A549 (cell line): ENCODE measurements at regions not wholly inside any gene's neighbourhood (a gene's known extent, or its start where the extent isn't known, plus 50 kb on each side); places are given as distances from the start of the nearest gene placed in this dataset.

Source experiments
- ATAC-seq, 2 experiments: fragments of 200-7000 bp in 1 of 2; fragments of >200 bp in 1 of 2; cut with Nextera tagmentation in 1 of 2; cut with Tn5 transposase in 1 of 2; 3 replicates each; pipeline versions ENCODE4 v1.8.0 to v1.9.1; 2018 to 2020; ENCODE audit warnings: mild to moderate bottlenecking in 1 of 2, moderate library complexity in 1 of 2
- CTCF ChIA-PET: fragments of 300-600 bp; sonication (Branson Sonifier 250); formaldehyde crosslinking; extraction: SDS; loops from one replicate; lab custom pipeline; 2021; ENCODE audit warnings: antibody characterized with exemption, inconsistent platforms; lab: Yijun Ruan, JAX
- POLR2A ChIA-PET: fragments of 350-600 bp; formaldehyde crosslinking; extraction: SDS; loops from one replicate; lab custom pipeline; 2021; ENCODE audit warnings: antibody characterized with exemption, inconsistent platforms; lab: Yijun Ruan, JAX
- DNase-seq, 2 experiments: peaks; one replicate each; pipeline versions ENCODE4 v3.0.0 to v3.0.0-alpha.2; 2011 to 2016; ENCODE audit warnings: low read depth in 1 of 2, low spot score in 1 of 2
- FAIRE-seq: peaks from 2 replicates; lab custom pipeline; 2011; peaks lifted over from hg19 to GRCh38; lab: Jason Lieb, UNC
- H3K27ac ChIP-seq, 2 experiments: fragments of >200 bp; sonication (Bioruptor Twin); formaldehyde crosslinking; 3 replicates each; pipeline ENCODE4 v1.5.1; 2016 to 2017
- H3K4me1 ChIP-seq: fragments of >200 bp; sonication (Bioruptor Twin); formaldehyde crosslinking; 3 replicates; pipeline ENCODE4 v1.6.1; 2016
- H3K4me2 ChIP-seq: fragments of >200 bp; sonication (Bioruptor Twin); formaldehyde crosslinking; 3 replicates; pipeline ENCODE4 v1.6.1; 2016
- H3K4me3 ChIP-seq: fragments of >200 bp; sonication (Bioruptor Twin); formaldehyde crosslinking; 3 replicates; pipeline ENCODE4 v1.5.1; 2016
- H3K9me3 ChIP-seq: fragments of >200 bp; sonication (Bioruptor Twin); formaldehyde crosslinking; 3 replicates; pipeline ENCODE4 v1.6.1; 2016
- BHLHE40 ChIP-seq: IDR thresholded peaks from 2 replicates; pipeline ENCODE4 v1.6.1; 2012; ENCODE audit warnings: low read depth, low read length, inconsistent platforms
- CHD2 ChIP-seq: fragments of 150-350 bp; IDR thresholded peaks from 2 replicates; pipeline ENCODE4 v1.6.1; 2014; ENCODE audit warnings: low read length; ENCODE audit not compliant: partially characterized antibody
- CHD4 ChIP-seq: fragments of 200-600 bp; sonication (generic); IDR thresholded peaks from 2 replicates; pipeline ENCODE4 v1.6.1; 2016; ENCODE audit warnings: antibody characterized with exemption, mild to moderate bottlenecking, borderline replicate concordance
- FOSB ChIP-seq: fragments of 250-450 bp; sonication (Bioruptor Pico); IDR thresholded peaks from 2 replicates; pipeline ENCODE4 v1.5.0; 2020; ENCODE audit warnings: mild to moderate bottlenecking, moderate library complexity
- HEYL ChIP-seq: fragments of 250-450 bp; sonication (Bioruptor Pico); IDR thresholded peaks from 2 replicates; pipeline ENCODE4 v1.8.0; 2021; ENCODE audit warnings: mild to moderate bottlenecking, moderate library complexity
- HOXA7 ChIP-seq: fragments of 250-450 bp; sonication (Bioruptor Pico); IDR thresholded peaks from 2 replicates; pipeline ENCODE4 v1.5.0; 2020; ENCODE audit warnings: mild to moderate bottlenecking, moderate library complexity
- HOXB13 ChIP-seq: fragments of 250-450 bp; sonication (Bioruptor Pico); IDR thresholded peaks from 2 replicates; pipeline ENCODE4 v1.5.0; 2020; ENCODE audit warnings: low read depth, mild to moderate bottlenecking, moderate library complexity
- JUNB ChIP-seq: fragments of >200 bp; sonication (Bioruptor Twin); formaldehyde crosslinking; IDR thresholded peaks from 2 replicates; pipeline ENCODE4 v1.6.1; 2016
- KDM1A ChIP-seq: fragments of 200-600 bp; sonication (generic); IDR thresholded peaks from 2 replicates; pipeline ENCODE4 v1.6.1; 2016; ENCODE audit warnings: low read depth, mild to moderate bottlenecking
- MAFK ChIP-seq: fragments of 450-650 bp; IDR thresholded peaks from 2 replicates; pipeline ENCODE4 v1.6.1; 2014; ENCODE audit not compliant: partially characterized antibody
- NPAS2 ChIP-seq: fragments of 250-450 bp; sonication (Bioruptor Pico); IDR thresholded peaks from 2 replicates; pipeline ENCODE4 v1.8.0; 2022; ENCODE audit warnings: mild to moderate bottlenecking, moderate library complexity, borderline replicate concordance
- POLR2A ChIP-seq: IDR thresholded peaks from 2 replicates; pipeline ENCODE4 v1.6.1; 2012; ENCODE audit warnings: mild to moderate bottlenecking, low read length
- RARB ChIP-seq: fragments of 250-450 bp; sonication (Bioruptor Pico); IDR thresholded peaks from 2 replicates; pipeline ENCODE4 v1.8.0; 2021; ENCODE audit warnings: mild to moderate bottlenecking, moderate library complexity
- RNF2 ChIP-seq: fragments of 200-600 bp; sonication (generic); IDR thresholded peaks from 2 replicates; pipeline ENCODE4 v1.6.1; 2016; ENCODE audit warnings: low read depth, mild to moderate bottlenecking, antibody characterized with exemption, moderate library complexity, borderline replicate concordance
- SMC3 ChIP-seq: fragments of >200 bp; sonication (Bioruptor Twin); formaldehyde crosslinking; IDR thresholded peaks from 3 replicates; pipeline ENCODE4 v1.6.1; 2018; ENCODE audit warnings: inconsistent platforms
- SREBF2 ChIP-seq: fragments of 450-650 bp; IDR thresholded peaks from 2 replicates; pipeline ENCODE4 v1.6.1; 2014; ENCODE audit warnings: mild to moderate bottlenecking, moderate library complexity
- ZNF302 ChIP-seq: fragments of 250-450 bp; sonication (Bioruptor Pico); IDR thresholded peaks from 2 replicates; pipeline ENCODE4 v1.9.0; 2021; ENCODE audit warnings: inconsistent platforms, mild to moderate bottlenecking, moderate library complexity
- ZSCAN20 ChIP-seq: fragments of 250-450 bp; sonication (Bioruptor Pico); IDR thresholded peaks from 2 replicates; pipeline ENCODE4 v1.8.0; 2022; ENCODE audit warnings: mild to moderate bottlenecking, moderate library complexity
- WGBS: methylation state at CpG from one replicate; pipeline ENCODE4 v1.1.6; 2017; ENCODE audit errors: missing lambda C conversion rate; 5-methylcytosine and 5-hydroxymethylcytosine counted together
- TF ChIP-seq, protein P1 (sequence below): fragments of 200-600 bp; sonication (generic); IDR thresholded peaks from 2 replicates; pipeline ENCODE4 v1.6.1; 2016; ENCODE audit warnings: antibody characterized with exemption, mild to moderate bottlenecking, moderate library complexity
- TF ChIP-seq, protein P2 (sequence below): IDR thresholded peaks from 2 replicates; pipeline ENCODE4 v1.6.1; 2012

DNA sequence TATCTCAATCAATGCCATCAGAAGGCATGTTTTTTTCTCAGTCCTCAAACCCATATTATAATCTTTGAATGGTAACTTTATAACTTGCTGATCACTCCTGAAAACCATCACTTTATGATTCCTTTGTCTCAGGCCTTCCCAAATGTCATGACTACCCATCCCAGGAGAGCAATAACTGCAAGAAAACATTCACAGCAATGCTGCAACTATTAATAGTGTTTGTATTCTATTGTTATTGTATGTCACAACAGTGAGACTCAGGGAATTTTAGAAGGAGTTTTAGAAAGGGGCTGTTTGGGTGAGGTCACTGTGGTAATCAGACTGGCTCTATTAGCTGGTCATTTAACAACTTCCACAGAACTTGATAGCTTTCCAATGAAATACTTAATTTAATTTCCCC is 301.4 kb upstream of the TBX18 start:
- Histone ChIP-seq H3K4me1 (peaks cover 4% of the 10 kb centered on the region; the same call in 1 of the 3 replicates), H3K4me2 (no peak overlapping the region), H3K27ac (no peak overlapping the region)
- ATAC-seq, result no peak
- ChIA-PET CTCF (interaction anchor here (0.5 to 0.9 kb wide), 2 partner anchors 661 to 719 kb away, joined by 3 to 4 read pairs; no protein-coding TSS in a partner anchor), POLR2A (no interaction called here)
- FAIRE-seq, result no peak
- no peak for DNase-seq
- TF ChIP-seq, protein P1, sequence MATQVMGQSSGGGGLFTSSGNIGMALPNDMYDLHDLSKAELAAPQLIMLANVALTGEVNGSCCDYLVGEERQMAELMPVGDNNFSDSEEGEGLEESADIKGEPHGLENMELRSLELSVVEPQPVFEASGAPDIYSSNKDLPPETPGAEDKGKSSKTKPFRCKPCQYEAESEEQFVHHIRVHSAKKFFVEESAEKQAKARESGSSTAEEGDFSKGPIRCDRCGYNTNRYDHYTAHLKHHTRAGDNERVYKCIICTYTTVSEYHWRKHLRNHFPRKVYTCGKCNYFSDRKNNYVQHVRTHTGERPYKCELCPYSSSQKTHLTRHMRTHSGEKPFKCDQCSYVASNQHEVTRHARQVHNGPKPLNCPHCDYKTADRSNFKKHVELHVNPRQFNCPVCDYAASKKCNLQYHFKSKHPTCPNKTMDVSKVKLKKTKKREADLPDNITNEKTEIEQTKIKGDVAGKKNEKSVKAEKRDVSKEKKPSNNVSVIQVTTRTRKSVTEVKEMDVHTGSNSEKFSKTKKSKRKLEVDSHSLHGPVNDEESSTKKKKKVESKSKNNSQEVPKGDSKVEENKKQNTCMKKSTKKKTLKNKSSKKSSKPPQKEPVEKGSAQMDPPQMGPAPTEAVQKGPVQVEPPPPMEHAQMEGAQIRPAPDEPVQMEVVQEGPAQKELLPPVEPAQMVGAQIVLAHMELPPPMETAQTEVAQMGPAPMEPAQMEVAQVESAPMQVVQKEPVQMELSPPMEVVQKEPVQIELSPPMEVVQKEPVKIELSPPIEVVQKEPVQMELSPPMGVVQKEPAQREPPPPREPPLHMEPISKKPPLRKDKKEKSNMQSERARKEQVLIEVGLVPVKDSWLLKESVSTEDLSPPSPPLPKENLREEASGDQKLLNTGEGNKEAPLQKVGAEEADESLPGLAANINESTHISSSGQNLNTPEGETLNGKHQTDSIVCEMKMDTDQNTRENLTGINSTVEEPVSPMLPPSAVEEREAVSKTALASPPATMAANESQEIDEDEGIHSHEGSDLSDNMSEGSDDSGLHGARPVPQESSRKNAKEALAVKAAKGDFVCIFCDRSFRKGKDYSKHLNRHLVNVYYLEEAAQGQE, result no peak
- TF ChIP-seq SMC3 (no peak), JUNB (no peak), KDM1A (no peak), HOXA7 (CRISPR knock-in tag) (no peak), BHLHE40 (no peak), CHD4 (no peak), NPAS2 (CRISPR knock-in tag) (no peak), SREBF2 (no peak), RNF2 (no peak)
- TF ChIP-seq, all 56 proteins: peak for 0
- no peaks in the 10 kb centered on the region for H3K9me3 ChIP-seq
- no peak overlapping the region for H3K4me3 ChIP-seq

GRCh38 chr6:85063611-85064010 is 299.2 kb upstream of the TBX18 start:
- H3K4me1 ChIP-seq, result peaks cover 4% of the 10 kb centered on the region; the same call in 1 of the 3 replicates
- CTCF ChIA-PET, result no interaction called here
- TF ChIP-seq ZSCAN20 (CRISPR knock-in tag), result no peak
- no peak for TF ChIP-seq MAFK
- no peak for TF ChIP-seq HEYL
- TF ChIP-seq, protein P2, sequence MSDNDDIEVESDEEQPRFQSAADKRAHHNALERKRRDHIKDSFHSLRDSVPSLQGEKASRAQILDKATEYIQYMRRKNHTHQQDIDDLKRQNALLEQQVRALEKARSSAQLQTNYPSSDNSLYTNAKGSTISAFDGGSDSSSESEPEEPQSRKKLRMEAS, result no peak
- no peak for TF ChIP-seq POLR2A
- TF ChIP-seq FOSB (CRISPR knock-in tag), result no peak
- no peak for TF ChIP-seq RNF2
- TF ChIP-seq ZNF302 (CRISPR knock-in tag), result no peak
- no peak for TF ChIP-seq CHD2
- TF ChIP-seq RARB (CRISPR knock-in tag), result no peak
- TF ChIP-seq HOXB13 (CRISPR knock-in tag), result no peak
- TF ChIP-seq, protein P1, result no peak
- TF ChIP-seq, all 56 proteins: peak for 0
- peak overlapping the region; percentile 48 for H3K4me2 ChIP-seq
- POLR2A ChIA-PET, result no interaction called here
- H3K4me3 ChIP-seq, result no peak overlapping the region
- no peak for DNase-seq
- no peaks in the 10 kb centered on the region for H3K9me3 ChIP-seq
- H3K27ac ChIP-seq, result no peak overlapping the region
- no peak for ATAC-seq
- FAIRE-seq, result no peak
- WGBS, result 19% methylated on average over 4 of the region's 4 CpGs
